GM06990 (cell line): ENCODE measurements at regions not wholly inside any gene's neighbourhood (a gene's known extent, or its start where the extent isn't known, plus 50 kb on each side); places are given as distances from the start of the nearest gene placed in this dataset.

ENCODE experiments used
- DNase-seq: peaks from one replicate; pipeline ENCODE4 v3.0.0-alpha.2; 2011; ENCODE audit not compliant: insufficient read length; ENCODE audit errors: extremely low read depth
- H3K27me3 ChIP-seq: replicated peaks from 2 replicates; pipeline ENCODE4 v1.6.0; 2011; ENCODE audit warnings: low read length; ENCODE audit not compliant: control insufficient read depth, insufficient read depth
- H3K36me3 ChIP-seq: 2 replicates; pipeline ENCODE4 v1.5.1; 2011; ENCODE audit warnings: low read length; ENCODE audit not compliant: control insufficient read depth, insufficient read depth
- H3K4me3 ChIP-seq: replicated peaks from 2 replicates; pipeline ENCODE4 v1.5.1; 2011; ENCODE audit warnings: low read depth, mild to moderate bottlenecking, control low read depth, low read length
- CTCF ChIP-seq: IDR thresholded peaks from 2 replicates; pipeline ENCODE4 v1.5.1; 2011; ENCODE audit warnings: low read length, control low read depth, mild to moderate bottlenecking, inconsistent platforms; ENCODE audit not compliant: insufficient read depth, poor library complexity, severe bottlenecking

GRCh38 chr9:107548298-107549142, 59.0 kb upstream of the KLF4 start:
- TF ChIP-seq CTCF: no peak
- Histone ChIP-seq H3K4me3 (no peak overlapping the region), H3K36me3 (no peaks in the 10 kb centered on the region), H3K27me3 (no peaks in the 10 kb centered on the region)
- DNase-seq: no peak

DNA sequence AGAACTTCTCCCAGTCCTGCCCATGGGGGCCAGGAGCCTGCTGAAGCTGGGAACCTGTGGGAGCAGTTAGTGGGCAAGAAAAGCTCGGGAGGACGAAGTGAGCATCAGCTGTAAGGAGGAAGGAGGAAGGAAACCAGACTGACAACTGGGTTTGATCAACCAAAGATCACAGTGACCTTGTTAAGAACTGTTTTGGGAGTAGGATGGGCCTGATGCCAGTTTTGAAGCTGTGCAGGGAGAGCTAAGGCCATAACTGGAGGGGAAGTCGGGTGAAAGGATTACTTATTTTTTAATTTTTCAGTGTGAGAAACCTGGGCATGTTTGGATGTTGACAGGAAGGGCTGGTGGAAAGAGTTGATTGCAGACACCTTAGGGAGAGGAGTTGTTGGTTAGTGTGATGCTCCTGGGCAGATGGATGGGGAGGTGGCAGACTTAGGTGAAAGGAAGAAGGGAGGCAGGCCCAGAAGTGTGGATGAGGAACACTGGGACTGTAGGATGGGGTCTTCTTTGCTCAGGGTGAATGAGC, 58.3 kb upstream of the KLF4 start:
- DNase-seq: no peak
- Histone ChIP-seq H3K4me3 (no peak overlapping the region), H3K36me3 (no peaks in the 10 kb centered on the region), H3K27me3 (no peaks in the 10 kb centered on the region)
- TF ChIP-seq CTCF: no peak

GRCh38 chr9:107547303-107547702, 57.7 kb upstream of the KLF4 start:
- Histone ChIP-seq H3K36me3 (no peaks in the 10 kb centered on the region), H3K4me3 (no peak overlapping the region)

GRCh38 chr9:107546859-107547258, 57.3 kb upstream of the KLF4 start:
- no peak for TF ChIP-seq CTCF
- DNase-seq: no peak
- Histone ChIP-seq H3K27me3 (no peaks in the 10 kb centered on the region), H3K36me3 (no peaks in the 10 kb centered on the region), H3K4me3 (no peak overlapping the region)

More at GRCh38 chr9:107547303-107547702, 57.7 kb upstream of the KLF4 start:
- no peaks in the 10 kb centered on the region for H3K27me3 ChIP-seq
- no peak for TF ChIP-seq CTCF
- DNase-seq: no peak

DNA sequence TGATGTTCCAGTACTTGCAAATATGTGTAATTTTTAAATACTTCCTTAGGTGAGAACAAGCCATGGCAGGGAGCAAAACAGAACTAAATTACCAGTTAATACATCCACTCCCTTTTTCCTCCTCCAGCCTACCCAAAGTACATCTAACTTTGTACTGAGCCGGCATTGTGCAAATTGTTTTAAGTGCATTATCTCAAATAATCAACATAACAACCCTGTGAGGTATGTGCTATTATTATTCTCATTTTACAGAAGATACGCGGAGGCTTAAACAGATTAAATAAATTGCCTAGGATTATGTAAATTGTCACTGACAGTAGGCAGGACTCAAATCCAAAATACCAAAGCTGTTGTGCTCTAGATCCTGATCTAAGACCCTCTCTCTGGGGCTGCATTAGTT, 55.5 kb upstream of the KLF4 start:
- DNase-seq: no peak
- no peak for TF ChIP-seq CTCF
- Histone ChIP-seq H3K36me3 (no peaks in the 10 kb centered on the region), H3K4me3 (no peak overlapping the region), H3K27me3 (no peaks in the 10 kb centered on the region)
